HFF-Myc (cell line): ENCODE measurements at regions not wholly inside any gene's neighbourhood (a gene's known extent, or its start where the extent isn't known, plus 50 kb on each side); places are given as distances from the start of the nearest gene placed in this dataset.
"Not testable (repeated sequence)": the region's sequence is repeated elsewhere in the genome, so short reads cannot be mapped to it uniquely, and the experiment has no call there.

ENCODE experiments used
- DNase-seq: peaks from one replicate; pipeline ENCODE4 v3.0.0-alpha.2; 2011; ENCODE audit warnings: low read depth; ENCODE audit errors: extremely low read depth
- H3K4me3 ChIP-seq: replicated peaks from 2 replicates; pipeline ENCODE4 v1.5.1; 2011; ENCODE audit warnings: low read depth, mild to moderate bottlenecking, control low read depth, low read length
- CTCF ChIP-seq: IDR thresholded peaks from 2 replicates; pipeline ENCODE4 v1.5.1; 2012; ENCODE audit warnings: mild to moderate bottlenecking, low read depth, low read length, control low read depth; ENCODE audit errors: missing control alignments

- TF ChIP-seq CTCF, result no peak
- DNase-seq, result no peak
Measured at GRCh38 chr6:142644866-142645265, 300.1 kb downstream of the HIVEP2 start.

GRCh38 chr6:142645663-142646062, 299.3 kb downstream of the HIVEP2 start:
- no peak for DNase-seq
- H3K4me3 ChIP-seq, result no peak overlapping the region
- TF ChIP-seq CTCF, result no peak

More at GRCh38 chr6:142644866-142645265, 300.1 kb downstream of the HIVEP2 start:
- no peak overlapping the region for H3K4me3 ChIP-seq

- no peak for TF ChIP-seq CTCF
Measured at GRCh38 chr6:142647449-142648035, 297.4 kb downstream of the HIVEP2 start.

GRCh38 chr6:142648036-142648451, 296.9 kb downstream of the HIVEP2 start:
- no peak for TF ChIP-seq CTCF
- H3K4me3 ChIP-seq, result no peak overlapping the region
- DNase-seq, result no peak

More at GRCh38 chr6:142647449-142648035, 297.4 kb downstream of the HIVEP2 start:
- no peak overlapping the region for H3K4me3 ChIP-seq
- no peak for DNase-seq

- no peak for DNase-seq
- no peak overlapping the region for H3K4me3 ChIP-seq
- no peak for TF ChIP-seq CTCF
Measured at GRCh38 chr6:142648526-142648925, 296.4 kb downstream of the HIVEP2 start.

GRCh38 chr6:142649438-142650234, 295.3 kb downstream of the HIVEP2 start:
- not testable (repeated sequence) for DNase-seq, H3K4me3 ChIP-seq

- TF ChIP-seq CTCF, result no peak
- DNase-seq, result no peak
- no peak overlapping the region for H3K4me3 ChIP-seq
Measured at GRCh38 chr6:142651384-142651783, 293.6 kb downstream of the HIVEP2 start.
